ENCODE measurements at regions not wholly inside any gene's neighbourhood (a gene's known extent, or its start where the extent isn't known, plus 50 kb on each side); places are given as distances from the start of the nearest gene placed in this dataset.

- peaks cover 19% of the 10 kb centered on the region for H3K4me1 Mint-ChIP-seq (ENCODE audit: low read depth, unreplicated experiment)
- DNase-seq, result no peak
- TF ChIP-seq CTCF (IDR thresholded peaks at IDR 0.05; ENCODE audit: partially characterized antibody, unreplicated experiment), result no peak
- peaks cover 4% of the 10 kb centered on the region for H3K27me3 Mint-ChIP-seq (ENCODE audit: unreplicated experiment)
- peaks cover 4% of the 10 kb centered on the region for H3K9me3 Mint-ChIP-seq (ENCODE audit: unreplicated experiment)
- peaks cover 6% of the 10 kb centered on the region for H3K36me3 Mint-ChIP-seq (ENCODE audit: unreplicated experiment)
- no peak overlapping the region for H3K4me3 Mint-ChIP-seq (ENCODE audit: unreplicated experiment)
- H3K27ac Mint-ChIP-seq (ENCODE audit: unreplicated experiment), result no peak overlapping the region
Measured at GRCh38 chr2:216915557-216916150, 55.8 kb upstream of the TNP1 start.

GRCh38 chr2:216914491-216914890 is 54.6 kb upstream of the TNP1 start:
- peaks cover 4% of the 10 kb centered on the region for H3K27me3 Mint-ChIP-seq (ENCODE audit: unreplicated experiment)
- no peak for DNase-seq
- H3K9me3 Mint-ChIP-seq (ENCODE audit: unreplicated experiment), result peaks cover 4% of the 10 kb centered on the region
- no peak for TF ChIP-seq CTCF (IDR thresholded peaks at IDR 0.05; ENCODE audit: partially characterized antibody, unreplicated experiment)
- no peak overlapping the region for H3K4me3 Mint-ChIP-seq (ENCODE audit: unreplicated experiment)
- peaks cover 6% of the 10 kb centered on the region for H3K36me3 Mint-ChIP-seq (ENCODE audit: unreplicated experiment)
- no peak overlapping the region for H3K27ac Mint-ChIP-seq (ENCODE audit: unreplicated experiment)
- H3K4me1 Mint-ChIP-seq (ENCODE audit: low read depth, unreplicated experiment), result peaks cover 19% of the 10 kb centered on the region

DNA sequence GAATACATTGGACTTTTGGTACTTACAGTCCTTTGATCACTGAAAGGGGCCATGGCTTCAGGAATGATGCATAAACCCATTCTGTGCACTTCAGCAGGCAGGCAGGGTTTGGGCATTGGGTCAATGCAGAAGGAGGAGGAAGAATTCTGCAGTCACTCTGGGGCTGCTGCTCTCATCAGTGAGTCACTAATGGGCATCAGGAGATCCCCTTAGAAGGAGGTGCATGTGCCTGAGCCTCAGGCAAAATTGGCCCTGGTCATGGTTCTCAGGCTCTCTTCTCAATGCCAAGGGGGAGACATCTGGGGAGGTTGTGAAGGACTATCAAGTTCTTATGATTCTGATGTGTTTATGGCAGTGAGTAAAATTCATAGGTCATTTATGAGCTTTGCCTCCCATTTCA is 52.0 kb upstream of the TNP1 start:
- no peak for TF ChIP-seq CTCF (IDR thresholded peaks at IDR 0.05; ENCODE audit: partially characterized antibody, unreplicated experiment)
- H3K36me3 Mint-ChIP-seq (ENCODE audit: unreplicated experiment), result peaks cover 6% of the 10 kb centered on the region
- H3K27me3 Mint-ChIP-seq (ENCODE audit: unreplicated experiment), result peaks cover under 1% of the 10 kb centered on the region
- H3K4me1 Mint-ChIP-seq (ENCODE audit: low read depth, unreplicated experiment), result peaks cover 6% of the 10 kb centered on the region
- no peak for DNase-seq
- peaks cover 3% of the 10 kb centered on the region for H3K9me3 Mint-ChIP-seq (ENCODE audit: unreplicated experiment)
- no peak overlapping the region for H3K27ac Mint-ChIP-seq (ENCODE audit: unreplicated experiment)
- H3K4me3 Mint-ChIP-seq (ENCODE audit: unreplicated experiment), result no peak overlapping the region

DNA sequence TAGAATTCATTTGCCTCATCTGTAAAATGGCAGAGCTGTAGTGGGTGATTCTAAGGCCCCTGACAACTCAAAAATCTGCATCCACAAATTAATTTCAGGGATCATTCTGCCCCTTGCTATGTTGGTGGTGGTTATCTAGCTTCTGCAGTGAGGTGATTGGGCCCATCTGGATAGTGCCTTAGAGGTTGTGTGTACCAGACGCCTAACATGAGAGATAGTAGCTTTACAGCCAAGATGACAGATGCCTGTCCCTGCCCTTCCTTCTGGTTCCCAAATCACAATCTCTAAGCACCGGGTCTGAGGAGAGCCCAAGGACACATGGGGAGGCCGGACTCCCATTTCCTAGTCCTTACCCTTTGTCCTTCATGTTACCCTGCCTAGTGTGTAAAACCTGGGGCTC is 51.1 kb upstream of the TNP1 start:
- no peak for DNase-seq
- peaks cover 6% of the 10 kb centered on the region for H3K36me3 Mint-ChIP-seq (ENCODE audit: unreplicated experiment)
- no peaks in the 10 kb centered on the region for H3K27me3 Mint-ChIP-seq (ENCODE audit: unreplicated experiment)
- H3K4me3 Mint-ChIP-seq (ENCODE audit: unreplicated experiment), result no peak overlapping the region
- no peak for TF ChIP-seq CTCF (IDR thresholded peaks at IDR 0.05; ENCODE audit: partially characterized antibody, unreplicated experiment)
- H3K9me3 Mint-ChIP-seq (ENCODE audit: unreplicated experiment), result peaks cover 2% of the 10 kb centered on the region
- H3K4me1 Mint-ChIP-seq (ENCODE audit: low read depth, unreplicated experiment), result peaks cover 5% of the 10 kb centered on the region
- no peak overlapping the region for H3K27ac Mint-ChIP-seq (ENCODE audit: unreplicated experiment)

DNA sequence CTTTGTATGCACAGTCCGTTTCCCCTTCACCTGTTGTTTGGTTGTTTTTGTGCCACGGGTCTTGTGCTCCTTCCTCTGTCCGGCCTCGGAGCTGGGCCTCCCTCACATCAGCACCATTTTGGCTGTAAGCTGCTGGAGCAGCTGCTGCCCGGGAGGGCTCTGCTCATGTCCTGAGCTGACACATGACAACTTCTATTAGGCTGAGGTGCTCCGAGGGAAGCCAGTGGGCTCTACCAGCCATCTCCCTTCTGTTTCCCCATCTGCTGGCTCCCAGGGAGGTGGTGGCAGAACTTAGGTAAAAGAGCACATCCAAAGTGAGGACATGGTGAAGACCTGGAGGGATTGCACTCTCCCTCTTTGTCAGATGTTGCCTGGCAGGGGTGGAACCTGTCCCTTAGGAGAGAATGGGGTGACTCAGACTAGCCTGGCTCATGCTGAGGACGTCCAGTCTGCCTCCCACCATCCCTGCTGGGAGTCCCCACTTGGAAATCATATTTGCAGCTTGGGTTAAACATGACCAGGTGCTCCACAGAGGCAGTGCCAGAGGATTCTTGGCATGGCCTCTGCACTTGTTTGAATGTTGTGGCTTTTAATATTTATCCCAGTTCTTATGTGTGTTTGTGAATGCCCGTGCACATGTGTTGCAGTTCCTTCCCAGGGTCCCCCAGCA is 49.8 kb upstream of the TNP1 start:
- H3K27me3 Mint-ChIP-seq (ENCODE audit: unreplicated experiment), result no peaks in the 10 kb centered on the region
- H3K9me3 Mint-ChIP-seq (ENCODE audit: unreplicated experiment), result no peaks in the 10 kb centered on the region
- H3K36me3 Mint-ChIP-seq (ENCODE audit: unreplicated experiment), result no peaks in the 10 kb centered on the region
- DNase-seq, result no peak
- H3K27ac Mint-ChIP-seq (ENCODE audit: unreplicated experiment), result no peak overlapping the region
- no peak for TF ChIP-seq CTCF (IDR thresholded peaks at IDR 0.05; ENCODE audit: partially characterized antibody, unreplicated experiment)
- no peak overlapping the region for H3K4me3 Mint-ChIP-seq (ENCODE audit: unreplicated experiment)
- H3K4me1 Mint-ChIP-seq (ENCODE audit: low read depth, unreplicated experiment), result peaks cover 5% of the 10 kb centered on the region

Measured in glutamatergic neuron (in vitro differentiated cells).